Stomach smooth muscle (tissue), 2 donors: ENCODE measurements at regions not wholly inside any gene's neighbourhood (a gene's known extent, or its start where the extent isn't known, plus 50 kb on each side); places are given as distances from the start of the nearest gene placed in this dataset.
"Not testable (repeated sequence)": the region's sequence is repeated elsewhere in the genome, so short reads cannot be mapped to it uniquely, and the experiment has no call there.

Source experiments
- H3K27ac ChIP-seq: one replicate; pipeline ENCODE4 v1.7.0; 2013; ENCODE audit warnings: mild to moderate bottlenecking, low read length, inconsistent platforms
- H3K27me3 ChIP-seq, 2 donors: one replicate each; pipeline ENCODE4 v1.7.0; 2013; ENCODE audit warnings: low read length in 2 of 2; ENCODE audit not compliant: insufficient read depth in 2 of 2, control insufficient read depth in 1 of 2
- H3K36me3 ChIP-seq, 2 donors: one replicate each; pipeline ENCODE4 v1.7.0; 2013; ENCODE audit warnings: low read length in 2 of 2; ENCODE audit not compliant: control insufficient read depth in 2 of 2, insufficient read depth in 2 of 2
- H3K4me1 ChIP-seq: one replicate; pipeline ENCODE4 v1.7.0; 2013; ENCODE audit warnings: low read length; ENCODE audit not compliant: control insufficient read depth, insufficient read depth
- H3K4me3 ChIP-seq, 2 donors: one replicate each; pipeline ENCODE4 v1.7.0; 2013; ENCODE audit warnings: low read length in 2 of 2
- H3K9ac ChIP-seq, 2 donors: one replicate each; pipeline ENCODE4 v1.7.0; 2013; ENCODE audit warnings: low read length in 2 of 2, mild to moderate bottlenecking in 1 of 2
- H3K9me3 ChIP-seq, 2 donors: one replicate each; pipeline ENCODE4 v1.7.0; 2013; ENCODE audit warnings: low read length in 2 of 2; ENCODE audit not compliant: control insufficient read depth in 2 of 2
- donor health status: healthy.
- donor health status: Pancreatic carcinoma.

GRCh38 chr6:140343128-140343527 lies 968.7 kb upstream of the CITED2 start:
- Histone ChIP-seq H3K27me3 (no peaks in the 10 kb centered on the region), H3K36me3 (no peaks in the 10 kb centered on the region), H3K9ac (no peak overlapping the region), H3K4me3 (no peak overlapping the region), H3K4me1 (no peaks in the 10 kb centered on the region), H3K27ac (no peak overlapping the region), H3K9me3 (no peaks in the 10 kb centered on the region)

- H3K27ac ChIP-seq: no peak overlapping the region
- no peaks in the 10 kb centered on the region for H3K9me3 ChIP-seq
- H3K9ac ChIP-seq: no peak overlapping the region
Observed at GRCh38 chr6:140341272-140341671, 966.8 kb upstream of the CITED2 start.

GRCh38 chr6:140340795-140341194 lies 966.3 kb upstream of the CITED2 start:
- Histone ChIP-seq H3K9ac (no peak overlapping the region), H3K36me3 (no peaks in the 10 kb centered on the region), H3K4me1 (no peaks in the 10 kb centered on the region), H3K4me3 (no peak overlapping the region), H3K27me3 (no peaks in the 10 kb centered on the region), H3K9me3 (no peaks in the 10 kb centered on the region), H3K27ac (no peak overlapping the region)

More at GRCh38 chr6:140341272-140341671, 966.8 kb upstream of the CITED2 start:
- Histone ChIP-seq H3K36me3 (no peaks in the 10 kb centered on the region), H3K4me1 (no peaks in the 10 kb centered on the region), H3K27me3 (no peaks in the 10 kb centered on the region), H3K4me3 (no peak overlapping the region)

GRCh38 chr6:140339084-140339483 lies 964.6 kb upstream of the CITED2 start:
- H3K36me3 ChIP-seq, H3K4me1 ChIP-seq, H3K27ac ChIP-seq, H3K9ac ChIP-seq, H3K4me3 ChIP-seq, H3K9me3 ChIP-seq, H3K27me3 ChIP-seq: not testable (repeated sequence)

GRCh38 chr6:140321891-140322290 lies 947.4 kb upstream of the CITED2 start:
- H3K36me3 ChIP-seq: no peaks in the 10 kb centered on the region
- no peaks in the 10 kb centered on the region for H3K4me1 ChIP-seq
- no peak overlapping the region for H3K4me3 ChIP-seq
- H3K9me3 ChIP-seq: peaks cover 0 to 4% of the 10 kb centered on the region in 2 donors
- H3K9ac ChIP-seq: no peak overlapping the region
- no peaks in the 10 kb centered on the region for H3K27me3 ChIP-seq
- H3K27ac ChIP-seq: no peak overlapping the region

GRCh38 chr6:140320081-140321080 lies 945.9 kb upstream of the CITED2 start:
- H3K4me1 ChIP-seq: no peaks in the 10 kb centered on the region
- H3K9me3 ChIP-seq: no peaks in the 10 kb centered on the region
- no peak overlapping the region for H3K27ac ChIP-seq
- no peaks in the 10 kb centered on the region for H3K36me3 ChIP-seq
- no peak overlapping the region for H3K4me3 ChIP-seq
- no peaks in the 10 kb centered on the region for H3K27me3 ChIP-seq
- H3K9ac ChIP-seq: no peak overlapping the region

GRCh38 chr6:140319209-140319608 lies 944.8 kb upstream of the CITED2 start:
- Histone ChIP-seq H3K36me3 (no peaks in the 10 kb centered on the region), H3K9ac (no peak overlapping the region), H3K9me3 (no peaks in the 10 kb centered on the region), H3K27ac (no peak overlapping the region), H3K4me1 (no peaks in the 10 kb centered on the region), H3K4me3 (peak overlapping the region; percentile 17 to 44), H3K27me3 (no peaks in the 10 kb centered on the region)

GRCh38 chr6:140318408-140318807 lies 944.0 kb upstream of the CITED2 start:
- Histone ChIP-seq H3K4me1 (no peaks in the 10 kb centered on the region), H3K27ac (no peak overlapping the region), H3K36me3 (no peaks in the 10 kb centered on the region), H3K4me3 (no peak overlapping the region), H3K27me3 (no peaks in the 10 kb centered on the region), H3K9ac (no peak overlapping the region), H3K9me3 (no peaks in the 10 kb centered on the region)

GRCh38 chr6:140317950-140318349 lies 943.5 kb upstream of the CITED2 start:
- H3K27ac ChIP-seq: no peak overlapping the region
- no peaks in the 10 kb centered on the region for H3K27me3 ChIP-seq
- no peaks in the 10 kb centered on the region for H3K4me1 ChIP-seq
- no peaks in the 10 kb centered on the region for H3K9me3 ChIP-seq
- no peak overlapping the region for H3K9ac ChIP-seq
- H3K36me3 ChIP-seq: no peaks in the 10 kb centered on the region
- H3K4me3 ChIP-seq: no peak overlapping the region

- no peak overlapping the region for H3K27ac ChIP-seq
- no peaks in the 10 kb centered on the region for H3K27me3 ChIP-seq
- H3K9me3 ChIP-seq: no peaks in the 10 kb centered on the region
- H3K9ac ChIP-seq: no peak overlapping the region
- H3K4me3 ChIP-seq: no peak overlapping the region
- H3K36me3 ChIP-seq: no peaks in the 10 kb centered on the region
- H3K4me1 ChIP-seq: no peaks in the 10 kb centered on the region
Observed at GRCh38 chr6:140316966-140317365, 942.5 kb upstream of the CITED2 start.

GRCh38 chr6:140314682-140315081 lies 940.2 kb upstream of the CITED2 start:
- H3K27me3 ChIP-seq: no peaks in the 10 kb centered on the region
- H3K9me3 ChIP-seq: no peaks in the 10 kb centered on the region
- H3K36me3 ChIP-seq: no peaks in the 10 kb centered on the region
- no peak overlapping the region for H3K4me3 ChIP-seq
- no peak overlapping the region for H3K27ac ChIP-seq
- no peaks in the 10 kb centered on the region for H3K4me1 ChIP-seq
- no peak overlapping the region for H3K9ac ChIP-seq
